GM18868 (cell line): ENCODE measurements at regions not wholly inside any gene's neighbourhood (a gene's known extent, or its start where the extent isn't known, plus 50 kb on each side); places are given as distances from the start of the nearest gene placed in this dataset.

ENCODE experiments used
- ATAC-seq: cut with Tn5 transposase; IDR thresholded peaks from one replicate; pipeline ENCODE4 v1.9.1; 2021; ENCODE audit warnings: mild to moderate bottlenecking, moderate library complexity; ENCODE audit not compliant: unreplicated experiment

GRCh38 chr10:108817135-108817534, 1106.2 kb downstream of the XPNPEP1 start:
- no peak for ATAC-seq

GRCh38 chr10:108812906-108813305, 1110.4 kb downstream of the XPNPEP1 start:
- ATAC-seq = no peak

GRCh38 chr10:108812296-108812695, 1111.0 kb downstream of the XPNPEP1 start:
- ATAC-seq = no peak

- no peak for ATAC-seq
Observed at GRCh38 chr10:108808228-108808627, 1115.1 kb downstream of the XPNPEP1 start.

- no peak for ATAC-seq
Observed at GRCh38 chr10:108801775-108802517, 1121.4 kb downstream of the XPNPEP1 start.

- no peak for ATAC-seq
Observed at GRCh38 chr10:108801220-108801619, 1122.1 kb downstream of the XPNPEP1 start.

- no peak for ATAC-seq
Observed at GRCh38 chr10:108797573-108797972, 1125.7 kb downstream of the XPNPEP1 start.

- ATAC-seq = peak; percentile 39
Observed at GRCh38 chr10:108791794-108792474, 1131.4 kb downstream of the XPNPEP1 start.

GRCh38 chr10:108791030-108791429, 1132.3 kb downstream of the XPNPEP1 start:
- ATAC-seq = no peak

GRCh38 chr10:108789919-108790318, 1133.4 kb downstream of the XPNPEP1 start:
- ATAC-seq = peak; percentile 79

GRCh38 chr10:108789336-108789735, 1134.0 kb downstream of the XPNPEP1 start:
- no peak for ATAC-seq

GRCh38 chr10:108788891-108789290, 1134.4 kb downstream of the XPNPEP1 start:
- no peak for ATAC-seq

- ATAC-seq = no peak
Observed at GRCh38 chr10:108787932-108788331, 1135.4 kb downstream of the XPNPEP1 start.

GRCh38 chr10:108785011-108785410, 1138.3 kb downstream of the XPNPEP1 start:
- no peak for ATAC-seq

GRCh38 chr10:108784534-108784933, 1138.8 kb downstream of the XPNPEP1 start:
- ATAC-seq = no peak

- peak; percentile 82 for ATAC-seq
Observed at GRCh38 chr10:108783897-108784296, 1139.4 kb downstream of the XPNPEP1 start.

- no peak for ATAC-seq
Observed at GRCh38 chr10:108782411-108782810, 1140.9 kb downstream of the XPNPEP1 start.

- no peak for ATAC-seq
Observed at GRCh38 chr10:108779501-108779900, 1143.8 kb downstream of the XPNPEP1 start.

GRCh38 chr10:108775911-108776475, 1147.3 kb downstream of the XPNPEP1 start:
- no peak for ATAC-seq

- no peak for ATAC-seq
Observed at GRCh38 chr10:108771106-108771505, 1152.2 kb downstream of the XPNPEP1 start.

- no peak for ATAC-seq
Observed at GRCh38 chr10:108765794-108766193, 1157.5 kb downstream of the XPNPEP1 start.

- no peak for ATAC-seq
Observed at GRCh38 chr10:108757946-108758345, 1165.4 kb downstream of the XPNPEP1 start.
